ENCODE measurements at regions not wholly inside any gene's neighbourhood (a gene's known extent, or its start where the extent isn't known, plus 50 kb on each side); places are given as distances from the start of the nearest gene placed in this dataset.

GRCh38 chr5:123882965-123883345 is 371.0 kb downstream of the CSNK1G3 start:
- no peaks in the 10 kb centered on the region for H3K27me3 ChIP-seq
- no peaks in the 10 kb centered on the region for H3K36me3 ChIP-seq
- no peak for DNase-seq
- no peak overlapping the region for H3K27ac ChIP-seq
- intact Hi-C loops (cut with DNase I; ENCODE audit: low total_unique reads): no loop called here
- H3K4me3 ChIP-seq: no peak overlapping the region
- H3K9me3 ChIP-seq: no peaks in the 10 kb centered on the region
- H3K4me1 ChIP-seq: peaks cover 5 to 23% (median 17%) of the 10 kb centered on the region in 4 donors
- TF ChIP-seq CTCF (IDR thresholded peaks at IDR 0.05) (no peak), POLR2A (IDR thresholded peaks at IDR 0.05) (no peak), POLR2AphosphoS5 (IDR thresholded peaks at IDR 0.05) (no peak)
- 7 to 19% (median 17%) methylated on average over 2 of the region's 2 CpGs for WGBS, 5 donors

- no peaks in the 10 kb centered on the region for H3K36me3 ChIP-seq
- no peak for DNase-seq
- no peaks in the 10 kb centered on the region for H3K27me3 ChIP-seq
- peaks cover 5 to 23% (median 17%) of the 10 kb centered on the region in 4 donors for H3K4me1 ChIP-seq
- WGBS, 5 donors: 22 to 45% (median 40%) methylated on average over 5 of the region's 5 CpGs
- intact Hi-C loops (cut with DNase I; ENCODE audit: low total_unique reads): no loop called here
- H3K9me3 ChIP-seq: no peaks in the 10 kb centered on the region
- H3K27ac ChIP-seq: no peak overlapping the region
- TF ChIP-seq EP300 (IDR thresholded peaks at IDR 0.05) (no peak), POLR2A (IDR thresholded peaks at IDR 0.05) (no peak), CTCF (IDR thresholded peaks at IDR 0.05) (no peak), POLR2AphosphoS5 (IDR thresholded peaks at IDR 0.05) (no peak)
- H3K4me3 ChIP-seq: no peak overlapping the region
Observed at GRCh38 chr5:123882319-123882964, 370.5 kb downstream of the CSNK1G3 start.

- Histone ChIP-seq H3K36me3 (no peaks in the 10 kb centered on the region), H3K27ac (peak overlapping the region in 1 of 5 donors; percentile 1), H3K4me3 (no peak overlapping the region), H3K4me1 (peaks cover 5 to 23% (median 17%) of the 10 kb centered on the region in 4 donors), H3K9me3 (no peaks in the 10 kb centered on the region), H3K27me3 (no peaks in the 10 kb centered on the region)
- WGBS, 5 donors: 11 to 25% (median 20%) methylated on average over 6 of the region's 6 CpGs
- intact Hi-C loops (cut with DNase I; ENCODE audit: low total_unique reads): no loop called here
- peak in 1 of 2 donors; percentile 32 for DNase-seq
- TF ChIP-seq EP300 (IDR thresholded peaks at IDR 0.05) (no peak), POLR2A (IDR thresholded peaks at IDR 0.05) (no peak), POLR2AphosphoS5 (IDR thresholded peaks at IDR 0.05) (no peak), CTCF (IDR thresholded peaks at IDR 0.05) (no peak)
Observed at GRCh38 chr5:123881759-123882244, 369.8 kb downstream of the CSNK1G3 start.

DNA sequence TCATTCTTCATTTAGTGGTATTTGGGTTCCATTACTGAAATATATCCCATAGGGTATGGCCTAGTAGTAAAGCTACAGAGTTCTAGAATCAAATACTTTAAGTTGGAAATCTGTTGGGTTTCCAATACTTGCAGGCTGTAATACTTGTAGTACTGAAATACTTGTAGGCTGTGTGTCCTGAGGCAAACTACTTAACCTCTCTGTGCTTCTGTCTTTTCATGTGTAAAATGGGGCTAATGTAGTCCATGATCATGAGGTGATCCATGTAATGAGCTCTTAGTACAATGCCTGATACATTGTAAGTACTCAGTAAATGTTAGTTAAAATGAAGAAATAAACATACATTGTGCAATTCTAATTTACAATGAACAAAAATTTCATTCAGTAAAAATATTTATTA is 368.9 kb downstream of the CSNK1G3 start:
- no peaks in the 10 kb centered on the region for H3K9me3 ChIP-seq
- TF ChIP-seq POLR2AphosphoS5 (IDR thresholded peaks at IDR 0.05) (no peak), EP300 (IDR thresholded peaks at IDR 0.05) (no peak), CTCF (IDR thresholded peaks at IDR 0.05) (no peak)
- H3K4me3 ChIP-seq: no peak overlapping the region
- intact Hi-C loops (cut with DNase I; ENCODE audit: low total_unique reads): no loop called here
- H3K27ac ChIP-seq: no peak overlapping the region
- DNase-seq: no peak
- H3K4me1 ChIP-seq: peaks cover 6 to 25% (median 18%) of the 10 kb centered on the region in 4 donors
- no peaks in the 10 kb centered on the region for H3K27me3 ChIP-seq
- H3K36me3 ChIP-seq: no peaks in the 10 kb centered on the region

All from stomach (tissue), 8 donors.